Cardiac muscle cell (in vitro differentiated cells and primary cell): ENCODE measurements at regions not wholly inside any gene's neighbourhood (a gene's known extent, or its start where the extent isn't known, plus 50 kb on each side); places are given as distances from the start of the nearest gene placed in this dataset.

Source experiments
- DNase-seq, 2 donors: peaks; one replicate each; pipeline versions ENCODE4 v3.0.0 to v3.0.0-alpha.2; 2010 to 2017; ENCODE audit warnings: low read depth in 1 of 2, low spot score in 1 of 2
- H3K27ac ChIP-seq: fragments of 200-600 bp; sonication (generic); 2 replicates; pipeline ENCODE4 v1.5.1; 2016
- H3K27me3 ChIP-seq: fragments of 200-600 bp; sonication (generic); 2 replicates; pipeline ENCODE4 v1.6.0; 2016; ENCODE audit warnings: control low read depth
- H3K36me3 ChIP-seq: fragments of 200-600 bp; sonication (generic); 2 replicates; pipeline ENCODE4 v1.5.1; 2016; ENCODE audit warnings: control low read depth
- H3K4me1 ChIP-seq: fragments of 200-600 bp; sonication (generic); 2 replicates; pipeline ENCODE4 v1.8.1; 2017; ENCODE audit warnings: low read depth, mild to moderate bottlenecking, mixed run types
- H3K4me3 ChIP-seq: fragments of 200-600 bp; sonication (generic); 2 replicates; pipeline ENCODE4 v1.5.1; 2016; ENCODE audit warnings: mild to moderate bottlenecking
- H3K9me3 ChIP-seq: fragments of 200-600 bp; sonication (generic); 2 replicates; pipeline ENCODE4 v1.5.1; 2017; ENCODE audit warnings: low read depth, mild to moderate bottlenecking, control low read depth
- CTCF ChIP-seq: IDR thresholded peaks from 2 replicates; pipeline ENCODE4 v1.5.1; 2012; ENCODE audit warnings: low read depth, mild to moderate bottlenecking, low read length

- Histone ChIP-seq H3K27ac (no peak overlapping the region), H3K4me3 (no peak overlapping the region), H3K4me1 (no peaks in the 10 kb centered on the region), H3K9me3 (no peaks in the 10 kb centered on the region), H3K27me3 (no peaks in the 10 kb centered on the region), H3K36me3 (no peaks in the 10 kb centered on the region)
- peak; percentile 82 for TF ChIP-seq CTCF
- peak; percentile 64 to 71 for DNase-seq
These were observed 506.9 kb upstream of the PCDH10 start for GRCh38 chr4:132642016-132642817.

- H3K4me1 ChIP-seq = no peaks in the 10 kb centered on the region
- no peaks in the 10 kb centered on the region for H3K9me3 ChIP-seq
- no peak overlapping the region for H3K27ac ChIP-seq
- TF ChIP-seq CTCF = no peak
- no peak for DNase-seq
- no peaks in the 10 kb centered on the region for H3K27me3 ChIP-seq
- no peak overlapping the region for H3K4me3 ChIP-seq
- no peaks in the 10 kb centered on the region for H3K36me3 ChIP-seq
These were observed 502.9 kb upstream of the PCDH10 start for GRCh38 chr4:132646186-132646585.

GRCh38 chr4:132651196-132651595 lies 497.9 kb upstream of the PCDH10 start:
- Histone ChIP-seq H3K27me3 (no peaks in the 10 kb centered on the region), H3K27ac (no peak overlapping the region), H3K9me3 (no peaks in the 10 kb centered on the region), H3K36me3 (no peaks in the 10 kb centered on the region), H3K4me1 (no peaks in the 10 kb centered on the region), H3K4me3 (no peak overlapping the region)
- no peak for TF ChIP-seq CTCF
- no peak for DNase-seq

GRCh38 chr4:132660181-132660580 lies 488.9 kb upstream of the PCDH10 start:
- H3K36me3 ChIP-seq = no peaks in the 10 kb centered on the region
- no peak for DNase-seq
- no peaks in the 10 kb centered on the region for H3K27me3 ChIP-seq
- no peak for TF ChIP-seq CTCF
- no peaks in the 10 kb centered on the region for H3K4me1 ChIP-seq
- H3K9me3 ChIP-seq = no peaks in the 10 kb centered on the region
- no peak overlapping the region for H3K27ac ChIP-seq
- no peak overlapping the region for H3K4me3 ChIP-seq

GRCh38 chr4:132662456-132662855 lies 486.6 kb upstream of the PCDH10 start:
- Histone ChIP-seq H3K27me3 (no peaks in the 10 kb centered on the region), H3K4me3 (no peak overlapping the region), H3K9me3 (no peaks in the 10 kb centered on the region), H3K4me1 (no peaks in the 10 kb centered on the region), H3K27ac (no peak overlapping the region), H3K36me3 (no peaks in the 10 kb centered on the region)
- no peak for TF ChIP-seq CTCF
- no peak for DNase-seq
